GM12873 (cell line): ENCODE measurements at regions not wholly inside any gene's neighbourhood (a gene's known extent, or its start where the extent isn't known, plus 50 kb on each side); places are given as distances from the start of the nearest gene placed in this dataset.

Experiments
- TF ChIP-seq, protein P1 (sequence below): IDR thresholded peaks from 2 replicates; pipeline ENCODE4 v1.5.1; 2012; ENCODE audit warnings: low read depth, mild to moderate bottlenecking, moderate library complexity, low read length, control low read depth; ENCODE audit not compliant: insufficient read depth; ENCODE audit errors: missing control alignments

DNA sequence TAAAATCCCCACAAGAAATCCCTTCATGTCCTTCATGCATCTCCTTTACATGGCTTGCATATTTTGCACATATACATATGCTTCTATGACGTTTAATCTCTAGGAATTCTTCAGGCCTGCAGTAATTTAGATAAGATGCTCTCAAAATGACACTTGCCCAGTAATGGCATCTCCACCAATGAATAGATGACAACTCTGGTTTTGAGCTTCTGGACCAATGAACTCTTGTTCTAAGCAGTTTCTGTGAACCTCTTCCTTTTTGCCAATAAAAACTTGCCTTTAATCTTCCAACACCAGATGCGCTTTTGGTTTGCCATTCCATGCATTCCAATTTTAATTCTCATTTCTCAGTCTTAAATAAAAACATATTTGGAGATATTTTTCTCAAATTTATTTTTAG, 189.8 kb upstream of the OLFM3 start:
- TF ChIP-seq, protein P1, sequence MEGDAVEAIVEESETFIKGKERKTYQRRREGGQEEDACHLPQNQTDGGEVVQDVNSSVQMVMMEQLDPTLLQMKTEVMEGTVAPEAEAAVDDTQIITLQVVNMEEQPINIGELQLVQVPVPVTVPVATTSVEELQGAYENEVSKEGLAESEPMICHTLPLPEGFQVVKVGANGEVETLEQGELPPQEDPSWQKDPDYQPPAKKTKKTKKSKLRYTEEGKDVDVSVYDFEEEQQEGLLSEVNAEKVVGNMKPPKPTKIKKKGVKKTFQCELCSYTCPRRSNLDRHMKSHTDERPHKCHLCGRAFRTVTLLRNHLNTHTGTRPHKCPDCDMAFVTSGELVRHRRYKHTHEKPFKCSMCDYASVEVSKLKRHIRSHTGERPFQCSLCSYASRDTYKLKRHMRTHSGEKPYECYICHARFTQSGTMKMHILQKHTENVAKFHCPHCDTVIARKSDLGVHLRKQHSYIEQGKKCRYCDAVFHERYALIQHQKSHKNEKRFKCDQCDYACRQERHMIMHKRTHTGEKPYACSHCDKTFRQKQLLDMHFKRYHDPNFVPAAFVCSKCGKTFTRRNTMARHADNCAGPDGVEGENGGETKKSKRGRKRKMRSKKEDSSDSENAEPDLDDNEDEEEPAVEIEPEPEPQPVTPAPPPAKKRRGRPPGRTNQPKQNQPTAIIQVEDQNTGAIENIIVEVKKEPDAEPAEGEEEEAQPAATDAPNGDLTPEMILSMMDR: no peak

DNA sequence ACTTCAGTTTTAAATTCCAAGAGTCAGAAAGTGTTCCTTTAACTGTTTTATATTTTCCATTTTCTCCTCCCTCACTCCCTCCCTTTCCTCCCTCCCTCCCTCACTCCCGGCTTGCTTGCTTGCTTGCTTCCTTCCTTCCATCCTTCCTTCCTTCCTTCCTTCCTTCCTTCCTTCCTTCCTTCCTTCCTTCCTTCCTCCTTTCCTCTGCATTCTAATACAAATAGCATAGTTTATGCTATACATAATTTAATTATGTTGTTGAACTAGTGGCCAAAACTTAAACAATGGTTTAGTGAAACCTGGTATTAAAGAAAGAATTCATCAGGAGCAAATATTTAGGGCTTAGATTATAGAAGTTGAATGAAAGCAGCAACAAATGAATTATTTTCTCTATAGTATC, 188.5 kb upstream of the OLFM3 start:
- TF ChIP-seq, protein P1: no peak

DNA sequence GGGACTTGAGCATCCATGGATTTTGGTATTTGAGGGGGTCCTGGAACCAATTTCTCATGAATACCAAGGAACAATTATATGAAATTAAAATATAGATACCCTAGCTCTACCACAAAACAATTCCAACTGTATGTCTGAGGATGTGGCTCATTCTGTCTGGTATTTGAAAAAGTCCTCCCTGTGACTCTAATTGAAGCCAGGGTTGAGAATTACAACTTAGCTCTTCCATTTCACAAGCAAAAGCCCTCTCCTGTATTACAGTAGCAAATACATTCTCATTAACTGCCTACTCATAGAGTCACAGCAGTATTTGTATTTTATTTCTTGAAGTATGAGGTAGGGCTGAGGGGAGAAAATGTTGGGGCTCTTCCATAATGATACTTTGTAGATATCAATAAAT, 187.8 kb upstream of the OLFM3 start:
- TF ChIP-seq, protein P1: no peak

DNA sequence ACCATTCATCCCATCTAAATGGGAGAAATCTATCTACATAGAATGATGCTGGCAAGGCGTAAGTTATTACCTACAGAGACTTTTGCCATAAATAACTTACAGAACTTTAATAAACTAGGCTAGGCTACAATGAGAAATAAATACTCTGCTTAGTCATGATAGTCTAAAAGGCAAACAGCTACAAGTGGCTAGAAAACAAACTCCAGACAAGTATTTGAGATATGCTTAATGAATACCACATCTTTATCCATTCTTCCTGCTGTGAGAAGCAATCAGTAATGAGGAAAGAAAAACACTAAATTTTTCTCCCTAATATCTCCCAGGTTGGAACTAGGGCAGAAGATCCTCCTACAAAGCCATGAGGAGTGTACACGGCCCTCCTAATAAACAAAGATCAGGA, 187.0 kb upstream of the OLFM3 start:
- TF ChIP-seq, protein P1: no peak

DNA sequence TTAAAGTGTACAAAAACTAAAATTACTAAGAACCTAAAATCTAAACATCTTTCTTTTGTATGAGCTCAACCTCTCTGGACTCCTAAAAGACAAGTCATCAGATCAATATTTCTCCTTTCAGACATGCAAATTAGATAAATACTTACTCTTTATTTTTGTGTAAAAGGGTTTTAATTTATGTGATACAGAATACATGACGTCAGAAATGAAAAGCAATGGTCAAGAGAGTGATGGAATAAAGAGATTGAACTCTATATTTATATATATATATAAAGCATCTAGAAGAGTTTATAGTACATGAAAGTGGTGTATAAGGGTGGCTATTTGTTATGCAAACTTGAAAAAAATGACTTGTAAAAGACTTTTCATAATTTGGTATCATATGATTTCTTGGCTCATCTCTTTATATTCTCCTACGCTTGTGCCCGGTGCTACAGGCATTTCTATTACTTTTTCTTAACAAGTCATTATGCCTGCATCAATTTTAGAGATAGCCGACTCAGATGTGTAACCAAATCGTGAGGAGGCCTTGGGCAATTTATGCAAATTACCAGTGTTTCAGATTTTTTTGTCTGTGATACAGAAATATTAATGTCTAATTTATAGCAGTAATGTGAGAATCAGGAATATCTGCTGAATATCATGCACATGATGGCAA, 186.0 kb upstream of the OLFM3 start:
- TF ChIP-seq, protein P1: no peak

DNA sequence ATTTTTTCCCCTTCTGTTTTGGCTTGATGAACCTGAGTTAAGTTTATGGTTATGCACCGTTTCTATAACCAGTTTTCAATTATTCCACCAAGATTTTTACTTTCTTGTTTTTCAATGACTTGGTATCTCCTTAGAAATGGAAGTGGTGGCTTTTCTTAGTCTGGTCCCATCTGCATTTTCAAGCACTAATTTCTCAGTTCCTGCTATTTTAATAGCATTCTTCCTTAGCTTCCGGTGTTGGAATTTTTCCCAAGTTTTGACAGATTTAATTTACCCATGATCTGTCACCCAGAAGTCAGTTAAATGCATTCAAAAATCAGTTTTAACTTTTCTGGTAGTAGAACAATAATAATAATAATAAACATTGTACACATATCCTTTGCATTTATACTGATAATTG, 184.6 kb upstream of the OLFM3 start:
- TF ChIP-seq, protein P1: no peak

DNA sequence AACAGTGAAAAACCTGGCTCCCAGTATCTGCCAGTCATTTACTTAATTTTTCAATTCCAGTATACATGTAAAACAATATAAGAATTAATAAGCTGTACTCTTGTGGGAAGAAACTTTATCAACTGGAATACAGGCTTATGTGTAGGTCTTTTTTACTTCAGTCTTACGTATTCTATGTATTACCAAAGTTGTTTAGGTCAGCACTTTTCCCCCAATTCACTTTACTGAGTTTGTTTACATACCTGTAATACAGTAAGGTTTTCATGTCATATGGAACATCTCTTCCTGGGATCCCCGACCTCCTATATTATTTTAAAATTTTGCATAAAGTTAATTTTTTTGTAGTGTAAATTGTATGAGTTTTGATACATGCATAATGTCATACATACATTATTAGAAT, 181.8 kb upstream of the OLFM3 start:
- TF ChIP-seq, protein P1: no peak
